Prostate gland (tissue), 2 donors: ENCODE measurements at regions not wholly inside any gene's neighbourhood (a gene's known extent, or its start where the extent isn't known, plus 50 kb on each side); places are given as distances from the start of the nearest gene placed in this dataset.

Experiments
- CTCF ChIP-seq, 4 experiments: fragments of 200-600 bp in 2 of 4; fragments of 450-650 bp in 2 of 4; sonication (generic) in 2 of 4; IDR thresholded peaks; 1 replicate in 3 of 4; 2 replicates in 1 of 4; pipeline ENCODE4 v1.5.1; 2016 to 2019; ENCODE audit warnings: antibody characterized with exemption in 4 of 4, mild to moderate bottlenecking in 2 of 4, moderate library complexity in 2 of 4
- POLR2A ChIP-seq: fragments of 450-650 bp; IDR thresholded peaks from one replicate; pipeline ENCODE4 v1.6.1; 2016; ENCODE audit warnings: antibody characterized with exemption, mild to moderate bottlenecking
- POLR2AphosphoS5 ChIP-seq: sonication (generic); formaldehyde crosslinking; IDR thresholded peaks from one replicate; pipeline ENCODE4 v1.6.1; 2017; ENCODE audit warnings: antibody characterized with exemption

- TF ChIP-seq CTCF (IDR thresholded peaks at IDR 0.05) (no peak), POLR2AphosphoS5 (no peak), POLR2A (no peak)
These were observed 439.6 kb upstream of the PTGER4 start for GRCh38 chr5:40240111-40240510.
